ENCODE measurements at regions not wholly inside any gene's neighbourhood (a gene's known extent, or its start where the extent isn't known, plus 50 kb on each side); places are given as distances from the start of the nearest gene placed in this dataset.

DNA sequence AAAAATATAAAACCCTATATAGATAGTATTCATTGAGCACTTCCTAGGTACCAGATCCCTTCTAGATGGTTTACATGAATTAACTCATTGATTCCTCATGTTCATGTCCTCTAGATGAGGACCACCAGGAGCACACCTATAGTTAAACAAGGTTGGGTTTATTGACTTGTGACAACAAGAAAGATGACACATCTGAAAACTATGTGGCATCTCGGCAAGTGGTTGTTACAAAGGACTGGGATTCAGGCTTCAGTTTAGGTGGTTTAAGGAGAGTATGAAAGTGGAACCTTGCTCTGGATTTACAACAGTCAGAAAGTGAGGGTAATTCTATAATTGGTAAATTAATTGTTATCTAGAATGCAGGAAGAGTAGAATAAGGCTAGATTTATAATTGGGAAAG, 99.0 kb upstream of the PHF14 start:
- TF ChIP-seq CTCF (IDR thresholded peaks at IDR 0.05) (no peak), EZH2phosphoT487 (IDR thresholded peaks at IDR 0.05) (no peak), EZH2 (IDR thresholded peaks at IDR 0.05) (no peak)
